OCI-LY3 (cell line): ENCODE measurements at regions not wholly inside any gene's neighbourhood (a gene's known extent, or its start where the extent isn't known, plus 50 kb on each side); places are given as distances from the start of the nearest gene placed in this dataset.

Experiments used
- CTCF ChIP-seq: fragments of 200-600, 300-600 bp; sonication (generic); IDR thresholded peaks from 2 replicates; pipeline ENCODE4 v1.5.1; 2014; ENCODE audit warnings: antibody characterized with exemption, low read length, low read depth
- EZH2phosphoT487 ChIP-seq: fragments of 200-600 bp; shearing (Covaris generic); IDR thresholded peaks from 2 replicates; pipeline ENCODE4 v1.6.1; 2018; ENCODE audit warnings: antibody characterized with exemption, mixed run types, low read depth

GRCh38 chr4:85210353-85210752, 243.9 kb upstream of the WDFY3 start:
- TF ChIP-seq CTCF: no peak
- TF ChIP-seq EZH2phosphoT487: no peak
